IMR-90 (cell line): ENCODE measurements at regions not wholly inside any gene's neighbourhood (a gene's known extent, or its start where the extent isn't known, plus 50 kb on each side); places are given as distances from the start of the nearest gene placed in this dataset.

Source experiments
- ATAC-seq: fragments of 200-7000 bp; cut with Tn5 transposase; 2 replicates; pipeline ENCODE4 v1.9.1; 2020; ENCODE audit warnings: low read depth, mild to moderate bottlenecking, moderate library complexity
- BruUV-seq: library from RNA; stranded (reverse); fragments of 400-500 nt; replicated peaks from 2 replicates; lab custom pipeline; 2021; lab: Mats Ljungman, UMichigan
- CTCF ChIA-PET: fragments of 300-600 bp; formaldehyde crosslinking; extraction: SDS; loops from one replicate; lab custom pipeline; 2021; ENCODE audit warnings: antibody characterized with exemption; lab: Yijun Ruan, JAX
- POLR2A ChIA-PET: fragments of 300-600 bp; sonication (Branson Sonifier 250); formaldehyde crosslinking; loops from one replicate; lab custom pipeline; 2022; ENCODE audit warnings: antibody characterized with exemption; ENCODE audit not compliant: unreplicated experiment; lab: Charles Lee
- DNase-seq: peaks from one replicate; pipeline ENCODE4 v3.0.0; 2013
- H2AFZ ChIP-seq: replicated peaks from 2 replicates; pipeline ENCODE3; 2013; ENCODE audit warnings: low read length, mild to moderate bottlenecking; ENCODE audit not compliant: poor library complexity
- H2AK5ac ChIP-seq: 2 replicates; pipeline ENCODE4 v1.6.1; 2013; ENCODE audit warnings: low read depth, low read length, inconsistent platforms
- H2AK9ac ChIP-seq: replicated peaks from 2 replicates; pipeline ENCODE3; 2013; ENCODE audit warnings: mild to moderate bottlenecking, low read depth, low read length, moderate library complexity; ENCODE audit not compliant: poor library complexity
- H2BK120ac ChIP-seq: 2 replicates; pipeline ENCODE4 v1.6.1; 2013; ENCODE audit warnings: low read depth, low read length, inconsistent platforms
- H2BK15ac ChIP-seq: 3 replicates; pipeline ENCODE4 v1.6.1; 2013; ENCODE audit warnings: low read depth, low read length, inconsistent platforms
- H2BK20ac ChIP-seq: 2 replicates; pipeline ENCODE4 v1.6.1; 2013; ENCODE audit warnings: low read depth, mild to moderate bottlenecking, inconsistent platforms, low read length, moderate library complexity
- H2BK5ac ChIP-seq: 2 replicates; pipeline ENCODE4 v1.6.1; 2013; ENCODE audit warnings: mild to moderate bottlenecking, low read depth, low read length, inconsistent platforms; ENCODE audit not compliant: poor library complexity, severe bottlenecking
- H3K14ac ChIP-seq: replicated peaks from 2 replicates; pipeline ENCODE4 v1.6.1; 2013; ENCODE audit warnings: low read depth, low read length, inconsistent platforms
- H3K18ac ChIP-seq: 2 replicates; pipeline ENCODE4 v1.6.1; 2013; ENCODE audit warnings: low read depth, low read length, control low read depth
- H3K23ac ChIP-seq: 2 replicates; pipeline ENCODE4 v1.6.1; 2013; ENCODE audit warnings: low read depth, low read length, inconsistent platforms
- H3K27ac ChIP-seq: 2 replicates; pipeline ENCODE4 v1.5.1; 2013; ENCODE audit warnings: mild to moderate bottlenecking, control low read depth, low read length; ENCODE audit not compliant: insufficient read depth
- H3K27me3 ChIP-seq: 2 replicates; pipeline ENCODE4 v1.6.1; 2013; ENCODE audit warnings: low read length; ENCODE audit not compliant: control insufficient read depth, insufficient read depth
- H3K36me3 ChIP-seq: 2 replicates; pipeline ENCODE4 v1.6.1; 2013; ENCODE audit warnings: low read length, mixed read lengths; ENCODE audit not compliant: control insufficient read depth, insufficient read depth
- H3K4ac ChIP-seq: 2 replicates; pipeline ENCODE4 v1.6.1; 2013; ENCODE audit warnings: low read depth, low read length, inconsistent platforms
- H3K4me1 ChIP-seq: 2 replicates; pipeline ENCODE4 v1.6.1; 2013; ENCODE audit warnings: low read length, mixed read lengths; ENCODE audit not compliant: control insufficient read depth, insufficient read depth
- H3K4me2 ChIP-seq: 2 replicates; pipeline ENCODE4 v1.6.1; 2013; ENCODE audit warnings: low read depth, mild to moderate bottlenecking, control low read depth, low read length, moderate library complexity
- H3K4me3 ChIP-seq: 2 replicates; pipeline ENCODE4 v1.5.1; 2013; ENCODE audit warnings: low read depth, mild to moderate bottlenecking, control low read depth, low read length, moderate library complexity; ENCODE audit not compliant: insufficient read depth
- H3K56ac ChIP-seq: 2 replicates; pipeline ENCODE4 v1.6.1; 2013; ENCODE audit warnings: low read length, inconsistent platforms; ENCODE audit not compliant: insufficient read depth; ENCODE audit errors: extremely low read depth
- H3K79me1 ChIP-seq, 2 experiments: 2 replicates each; pipeline ENCODE4 v1.6.1; 2013; ENCODE audit warnings: low read length in 2 of 2, inconsistent platforms in 1 of 2, low read depth in 1 of 2
- H3K9ac ChIP-seq: 2 replicates; pipeline ENCODE4 v1.6.1; 2013; ENCODE audit warnings: low read depth, low read length, control low read depth
- H3K9me1 ChIP-seq: 2 replicates; pipeline ENCODE4 v1.6.1; 2013; ENCODE audit warnings: low read length, inconsistent platforms; ENCODE audit not compliant: insufficient read depth
- H3K9me3 ChIP-seq: 2 replicates; pipeline ENCODE4 v1.6.1; 2013; ENCODE audit warnings: low read length; ENCODE audit not compliant: control insufficient read depth, insufficient read depth
- H4K20me1 ChIP-seq: 2 replicates; pipeline ENCODE4 v1.6.1; 2013; ENCODE audit warnings: low read length, inconsistent platforms; ENCODE audit not compliant: insufficient read depth
- H4K5ac ChIP-seq: 2 replicates; pipeline ENCODE4 v1.6.1; 2013; ENCODE audit warnings: mild to moderate bottlenecking, low read depth, low read length, control low read depth
- H4K8ac ChIP-seq, 2 experiments: 2 replicates each; pipeline ENCODE4 v1.6.1; 2013; ENCODE audit warnings: low read depth in 2 of 2, low read length in 2 of 2, control low read depth in 1 of 2, inconsistent platforms in 1 of 2
- H4K91ac ChIP-seq: 2 replicates; pipeline ENCODE4 v1.6.1; 2013; ENCODE audit warnings: low read depth, low read length, inconsistent platforms; ENCODE audit not compliant: insufficient read depth
- CEBPB ChIP-seq: IDR thresholded peaks from 2 replicates; pipeline ENCODE4 v1.6.1; 2012; ENCODE audit warnings: low read depth, low read length, improper control_type of control experiment
- FOS ChIP-seq: fragments of 150-350 bp; IDR thresholded peaks from 2 replicates; pipeline ENCODE4 v1.6.1; 2016; ENCODE audit warnings: low read depth, low read length
- RCOR1 ChIP-seq: IDR thresholded peaks from 2 replicates; pipeline ENCODE4 v1.6.1; 2012; ENCODE audit warnings: mild to moderate bottlenecking, low read length, improper control_type of control experiment; ENCODE audit not compliant: insufficient replicate concordance
- WGBS, 2 experiments: methylation state at CpG; one replicate each; pipeline versions ENCODE4 v1.1.5 to v1.1.7; 2013; ENCODE audit warnings: missing lambda C conversion rate in 2 of 2; ENCODE audit not compliant: insufficient read length in 1 of 2; ENCODE audit errors: extremely low coverage in 2 of 2; 5-methylcytosine and 5-hydroxymethylcytosine counted together
- dilution Hi-C: fragments of 300-500 bp; cut with HindIII; formaldehyde crosslinking; loops from one replicate; pipeline ENCODE4 v1.14.3; 2018; ENCODE audit warnings: low sequenced_read_pairs; ENCODE audit not compliant: unreplicated experiment
- in situ Hi-C: fragments of 300-500 bp; cut with MboI; formaldehyde crosslinking; loops from 3 replicates; pipeline ENCODE4 v1.14.3; 2019; ENCODE audit warnings: low sequenced_read_pairs, inconsistent platforms, mixed read lengths
- intact Hi-C: fragments of 100-400 bp; cut with micrococcal nuclease; formaldehyde crosslinking; loops from 2 replicates; pipeline ENCODE4 v1.10.0; 2022

GRCh38 chr21:35775778-35776544 is 284.4 kb downstream of the SETD4 start:
- no peak overlapping the region for H2BK5ac ChIP-seq
- dilution Hi-C loops (no loop called here), in situ Hi-C loops (no loop called here), intact Hi-C loops (no loop called here)
- H3K23ac ChIP-seq: no peak overlapping the region
- H3K9me3 ChIP-seq: no peaks in the 10 kb centered on the region
- no peak for ATAC-seq
- no peak overlapping the region for H3K56ac ChIP-seq
- H2AFZ ChIP-seq: no peak overlapping the region
- H3K4me3 ChIP-seq: no peak overlapping the region
- peaks cover 20% of the 10 kb centered on the region for H3K9me1 ChIP-seq
- no peaks in the 10 kb centered on the region for H3K36me3 ChIP-seq
- no peak overlapping the region for H4K91ac ChIP-seq
- no peak overlapping the region; the same call in 1 of the 2 replicates for H2AK5ac ChIP-seq
- no peak overlapping the region for H3K4ac ChIP-seq
- H3K9ac ChIP-seq: no peak overlapping the region
- no peaks in the 10 kb centered on the region for H3K27me3 ChIP-seq
- WGBS, 2 experiments: 83% methylated on average over 1 of the region's 7 CpGs; no CpG with 5 or more reads in 1 of the 2 experiments
- no peak for DNase-seq
- no peak overlapping the region for H2BK20ac ChIP-seq
- POLR2A ChIA-PET: no interaction called here
- no TSS peak for BruUV-seq
- no peak overlapping the region for H4K5ac ChIP-seq
- no peak overlapping the region for H3K18ac ChIP-seq
- no peak overlapping the region for H3K27ac ChIP-seq
- TF ChIP-seq FOS (no peak), RCOR1 (no peak), CEBPB (no peak)
- H3K4me2 ChIP-seq: no peak overlapping the region
- no peak overlapping the region for H2BK120ac ChIP-seq
- H2AK9ac ChIP-seq: no peak overlapping the region
- H3K4me1 ChIP-seq: peaks cover 13% of the 10 kb centered on the region
- CTCF ChIA-PET: no interaction called here
- 0 out of 4 replicates have a peak, but pooled peaks cover 0 to 5% of the 10 kb centered on the region in 2 experiments for H3K79me1 ChIP-seq
- H4K8ac ChIP-seq: no peak overlapping the region
- H4K20me1 ChIP-seq: no peaks in the 10 kb centered on the region
- H2BK15ac ChIP-seq: no peak overlapping the region
- no peak overlapping the region for H3K14ac ChIP-seq
